ENCODE measurements at regions not wholly inside any gene's neighbourhood (a gene's known extent, or its start where the extent isn't known, plus 50 kb on each side); places are given as distances from the start of the nearest gene placed in this dataset.

GRCh38 chr12:61220337-61220736, 1039.9 kb upstream of the USP15 start:
- Mint-ChIP-seq H3K27me3 (no peaks in the 10 kb centered on the region), H3K27ac (no peak overlapping the region), H3K4me1 (ENCODE audit: low read depth) (no peaks in the 10 kb centered on the region), H3K36me3 (ENCODE audit: low read depth) (no peaks in the 10 kb centered on the region), H3K4me3 (no peak overlapping the region), H3K9me3 (peaks cover 14% of the 10 kb centered on the region)
- Histone ChIP-seq H3K27ac (ENCODE audit: low read depth in 1 of 2, low read length in 2 of 2) (no peak overlapping the region), H3K9me3 (ENCODE audit: control insufficient read depth in 1 of 2, insufficient read depth in 1 of 2, low read length in 2 of 2) (no peaks in the 10 kb centered on the region), H3K27me3 (ENCODE audit: control insufficient read depth in 1 of 2, insufficient read depth in 2 of 2, low read length in 2 of 2) (no peaks in the 10 kb centered on the region), H3K36me3 (ENCODE audit: insufficient read depth, low read length) (no peaks in the 10 kb centered on the region), H3K4me3 (ENCODE audit: low read length) (no peak overlapping the region), H3K4me1 (ENCODE audit: insufficient read depth, low read length) (no peaks in the 10 kb centered on the region)
- no peak for DNase-seq
- no peak for ATAC-seq (ENCODE audit: poor library complexity)
- no peak for TF ChIP-seq CTCF (IDR thresholded peaks at IDR 0.05)
- ChIA-PET CTCF (no interaction called here), POLR2A (no interaction called here)
- intact Hi-C loops (cut with DNase I, micrococcal nuclease), result no loop called here

- Mint-ChIP-seq H3K27ac (no peak overlapping the region), H3K4me1 (ENCODE audit: low read depth) (no peaks in the 10 kb centered on the region), H3K9me3 (peaks cover 12% of the 10 kb centered on the region), H3K27me3 (no peaks in the 10 kb centered on the region), H3K4me3 (no peak overlapping the region), H3K36me3 (ENCODE audit: low read depth) (no peaks in the 10 kb centered on the region)
- DNase-seq, result no peak
- no peak for TF ChIP-seq CTCF (IDR thresholded peaks at IDR 0.05)
- CTCF ChIA-PET, result no interaction called here
- Histone ChIP-seq H3K36me3 (ENCODE audit: insufficient read depth, low read length) (no peaks in the 10 kb centered on the region), H3K27me3 (ENCODE audit: control insufficient read depth in 1 of 2, insufficient read depth in 2 of 2, low read length in 2 of 2) (no peaks in the 10 kb centered on the region), H3K4me3 (ENCODE audit: low read length) (no peak overlapping the region), H3K9me3 (ENCODE audit: control insufficient read depth in 1 of 2, insufficient read depth in 1 of 2, low read length in 2 of 2) (peaks cover 0 to 4% of the 10 kb centered on the region in 2 experiments), H3K27ac (ENCODE audit: low read depth in 1 of 2, low read length in 2 of 2) (no peak overlapping the region), H3K4me1 (ENCODE audit: insufficient read depth, low read length) (no peaks in the 10 kb centered on the region)
- POLR2A ChIA-PET, result no interaction called here
- ATAC-seq (ENCODE audit: poor library complexity), result no peak
- intact Hi-C loops (cut with DNase I, micrococcal nuclease), result no loop called here
These were observed 1028.2 kb upstream of the USP15 start for GRCh38 chr12:61232040-61232439.

GRCh38 chr12:61250303-61250702, 1009.9 kb upstream of the USP15 start:
- H3K4me1 ChIP-seq (ENCODE audit: insufficient read depth, low read length), result no peaks in the 10 kb centered on the region
- ChIA-PET POLR2A (no interaction called here), CTCF (no interaction called here)
- Mint-ChIP-seq H3K4me1 (ENCODE audit: low read depth) (no peaks in the 10 kb centered on the region), H3K9me3 (peaks cover 1% of the 10 kb centered on the region), H3K27ac (no peak overlapping the region), H3K36me3 (ENCODE audit: low read depth) (no peaks in the 10 kb centered on the region), H3K4me3 (no peak overlapping the region), H3K27me3 (no peaks in the 10 kb centered on the region)
- no peak for TF ChIP-seq CTCF (IDR thresholded peaks at IDR 0.05)
- ATAC-seq (ENCODE audit: poor library complexity) (no peak), DNase-seq (no peak)
- H3K9me3 ChIP-seq (ENCODE audit: control insufficient read depth in 1 of 2, insufficient read depth in 1 of 2, low read length in 2 of 2), result no peaks in the 10 kb centered on the region
- intact Hi-C loops (cut with DNase I, micrococcal nuclease), result no loop called here
- H3K27ac ChIP-seq (ENCODE audit: low read depth in 1 of 2, low read length in 2 of 2), result no peak overlapping the region
- H3K27me3 ChIP-seq (ENCODE audit: control insufficient read depth in 1 of 2, insufficient read depth in 2 of 2, low read length in 2 of 2), result no peaks in the 10 kb centered on the region
- H3K4me3 ChIP-seq (ENCODE audit: low read length), result no peak overlapping the region
- no peaks in the 10 kb centered on the region for H3K36me3 ChIP-seq (ENCODE audit: insufficient read depth, low read length)
